ENCODE measurements at regions not wholly inside any gene's neighbourhood (a gene's known extent, or its start where the extent isn't known, plus 50 kb on each side); places are given as distances from the start of the nearest gene placed in this dataset.
"Not testable (repeated sequence)": the region's sequence is repeated elsewhere in the genome, so short reads cannot be mapped to it uniquely, and the experiment has no call there.

GRCh38 chr18:21928925-21929324, 188.3 kb downstream of the MIB1 start:
- no peak for DNase-seq

GRCh38 chr18:21930177-21930576, 189.6 kb downstream of the MIB1 start:
- DNase-seq, result no peak

GRCh38 chr18:21933931-21934765, 193.6 kb downstream of the MIB1 start:
- DNase-seq, result no peak

- no peak for DNase-seq
These were observed 194.1 kb downstream of the MIB1 start for GRCh38 chr18:21934766-21935015.

GRCh38 chr18:21943456-21943855, 202.9 kb downstream of the MIB1 start:
- no peak for DNase-seq

GRCh38 chr18:21949326-21950015, 208.9 kb downstream of the MIB1 start:
- no peak for DNase-seq

GRCh38 chr18:21955757-21956652, 213.4 kb upstream of the GATA6 start:
- DNase-seq, result peak; percentile 50

- DNase-seq, result no peak
These were observed 211.1 kb upstream of the GATA6 start for GRCh38 chr18:21958263-21958662.

- no peak for DNase-seq
These were observed 210.5 kb upstream of the GATA6 start for GRCh38 chr18:21958707-21959450.

- DNase-seq, result no peak
These were observed 209.2 kb upstream of the GATA6 start for GRCh38 chr18:21960189-21960588.

GRCh38 chr18:21963336-21963735, 206.1 kb upstream of the GATA6 start:
- DNase-seq, result no peak

GRCh38 chr18:21968338-21968737, 201.1 kb upstream of the GATA6 start:
- DNase-seq, result no peak

GRCh38 chr18:21972281-21972680, 197.1 kb upstream of the GATA6 start:
- DNase-seq, result no peak

- not testable (repeated sequence) for DNase-seq
These were observed 193.4 kb upstream of the GATA6 start for GRCh38 chr18:21975954-21976353.

GRCh38 chr18:21978546-21979170, 190.7 kb upstream of the GATA6 start:
- no peak for DNase-seq

- no peak for DNase-seq
These were observed 190.2 kb upstream of the GATA6 start for GRCh38 chr18:21979171-21979560.

- DNase-seq, result no peak
These were observed 189.6 kb upstream of the GATA6 start for GRCh38 chr18:21979759-21980158.

- no peak for DNase-seq
These were observed 188.6 kb upstream of the GATA6 start for GRCh38 chr18:21980744-21981143.

GRCh38 chr18:21981489-21981888, 187.9 kb upstream of the GATA6 start:
- not testable (repeated sequence) for DNase-seq

GRCh38 chr18:21991081-21991534, 178.3 kb upstream of the GATA6 start:
- DNase-seq, result no peak

- DNase-seq, result no peak
These were observed 177.5 kb upstream of the GATA6 start for GRCh38 chr18:21991886-21992285.

- DNase-seq, result no peak
These were observed 173.0 kb upstream of the GATA6 start for GRCh38 chr18:21996351-21996826.

All from NCI-H2227 treated with DMSO at 0.1 percent for 48 hours (cell line).